ENCODE measurements at regions not wholly inside any gene's neighbourhood (a gene's known extent, or its start where the extent isn't known, plus 50 kb on each side); places are given as distances from the start of the nearest gene placed in this dataset.

GRCh38 chr1:58908561-58909560 lies 125.0 kb upstream of the JUN start:
- POLR2A ChIA-PET (ENCODE audit: low non-redundant PET) = no interaction called here
- Histone ChIP-seq H3K4me3 (ENCODE audit: low read depth, low read length, poor library complexity, severe bottlenecking) (no peak overlapping the region), H3K36me3 (ENCODE audit: insufficient read depth, low read length, poor library complexity, severe bottlenecking) (no peaks in the 10 kb centered on the region), H3K27ac (ENCODE audit: low read depth, low read length, poor library complexity, severe bottlenecking) (no peak overlapping the region), H3K9me3 (ENCODE audit: low read depth, low read length, poor library complexity, severe bottlenecking) (no peaks in the 10 kb centered on the region), H3K4me1 (ENCODE audit: insufficient read depth, low read length, poor library complexity, severe bottlenecking) (no peaks in the 10 kb centered on the region), H3K27me3 (replicated peaks; ENCODE audit: insufficient read depth, low read depth, low read length, poor library complexity) (no peaks in the 10 kb centered on the region)
- DNase-seq (ENCODE audit: low spot score) = no peak
- no peak for TF ChIP-seq EZH2 (IDR thresholded peaks at IDR 0.05; ENCODE audit: borderline replicate concordance, low read depth, low read length, poor library complexity, severe bottlenecking)
- TF ChIP-seq, protein P1, sequence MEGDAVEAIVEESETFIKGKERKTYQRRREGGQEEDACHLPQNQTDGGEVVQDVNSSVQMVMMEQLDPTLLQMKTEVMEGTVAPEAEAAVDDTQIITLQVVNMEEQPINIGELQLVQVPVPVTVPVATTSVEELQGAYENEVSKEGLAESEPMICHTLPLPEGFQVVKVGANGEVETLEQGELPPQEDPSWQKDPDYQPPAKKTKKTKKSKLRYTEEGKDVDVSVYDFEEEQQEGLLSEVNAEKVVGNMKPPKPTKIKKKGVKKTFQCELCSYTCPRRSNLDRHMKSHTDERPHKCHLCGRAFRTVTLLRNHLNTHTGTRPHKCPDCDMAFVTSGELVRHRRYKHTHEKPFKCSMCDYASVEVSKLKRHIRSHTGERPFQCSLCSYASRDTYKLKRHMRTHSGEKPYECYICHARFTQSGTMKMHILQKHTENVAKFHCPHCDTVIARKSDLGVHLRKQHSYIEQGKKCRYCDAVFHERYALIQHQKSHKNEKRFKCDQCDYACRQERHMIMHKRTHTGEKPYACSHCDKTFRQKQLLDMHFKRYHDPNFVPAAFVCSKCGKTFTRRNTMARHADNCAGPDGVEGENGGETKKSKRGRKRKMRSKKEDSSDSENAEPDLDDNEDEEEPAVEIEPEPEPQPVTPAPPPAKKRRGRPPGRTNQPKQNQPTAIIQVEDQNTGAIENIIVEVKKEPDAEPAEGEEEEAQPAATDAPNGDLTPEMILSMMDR (conservative IDR thresholded peaks at IDR 0.05; ENCODE audit: low read depth, low read length) = no peak
- no TSS peak for BruUV-seq (replicated peaks)
- CTCF ChIA-PET = no interaction called here
- intact Hi-C loops (cut with micrococcal nuclease; ENCODE audit: unreplicated experiment) = no loop called here

GRCh38 chr1:58909914-58910681 lies 126.3 kb upstream of the JUN start:
- Histone ChIP-seq H3K27me3 (replicated peaks; ENCODE audit: insufficient read depth, low read depth, low read length, poor library complexity) (no peaks in the 10 kb centered on the region), H3K4me3 (ENCODE audit: low read depth, low read length, poor library complexity, severe bottlenecking) (no peak overlapping the region), H3K27ac (ENCODE audit: low read depth, low read length, poor library complexity, severe bottlenecking) (no peak overlapping the region), H3K36me3 (ENCODE audit: insufficient read depth, low read length, poor library complexity, severe bottlenecking) (no peaks in the 10 kb centered on the region), H3K4me1 (ENCODE audit: insufficient read depth, low read length, poor library complexity, severe bottlenecking) (no peaks in the 10 kb centered on the region), H3K9me3 (ENCODE audit: low read depth, low read length, poor library complexity, severe bottlenecking) (peaks cover 4% of the 10 kb centered on the region)
- DNase-seq (ENCODE audit: low spot score) = no peak
- POLR2A ChIA-PET (ENCODE audit: low non-redundant PET) = no interaction called here
- no TSS peak for BruUV-seq (replicated peaks)
- TF ChIP-seq, protein P1 (conservative IDR thresholded peaks at IDR 0.05; ENCODE audit: low read depth, low read length) = no peak
- no peak for TF ChIP-seq EZH2 (IDR thresholded peaks at IDR 0.05; ENCODE audit: borderline replicate concordance, low read depth, low read length, poor library complexity, severe bottlenecking)
- intact Hi-C loops (cut with micrococcal nuclease; ENCODE audit: unreplicated experiment) = no loop called here
- CTCF ChIA-PET = no interaction called here

- no peak for DNase-seq (ENCODE audit: low spot score)
- no peak overlapping the region for H3K27ac ChIP-seq (ENCODE audit: low read depth, low read length, poor library complexity, severe bottlenecking)
- ChIA-PET CTCF (no interaction called here), POLR2A (ENCODE audit: low non-redundant PET) (no interaction called here)
- H3K4me1 ChIP-seq (ENCODE audit: insufficient read depth, low read length, poor library complexity, severe bottlenecking) = no peaks in the 10 kb centered on the region
- BruUV-seq (replicated peaks) = no TSS peak
- intact Hi-C loops (cut with micrococcal nuclease; ENCODE audit: unreplicated experiment) = no loop called here
- H3K27me3 ChIP-seq (replicated peaks; ENCODE audit: insufficient read depth, low read depth, low read length, poor library complexity) = no peaks in the 10 kb centered on the region
- TF ChIP-seq EZH2 (IDR thresholded peaks at IDR 0.05; ENCODE audit: borderline replicate concordance, low read depth, low read length, poor library complexity, severe bottlenecking) = no peak
- TF ChIP-seq, protein P1 (conservative IDR thresholded peaks at IDR 0.05; ENCODE audit: low read depth, low read length) = no peak
- no peaks in the 10 kb centered on the region for H3K36me3 ChIP-seq (ENCODE audit: insufficient read depth, low read length, poor library complexity, severe bottlenecking)
- H3K9me3 ChIP-seq (ENCODE audit: low read depth, low read length, poor library complexity, severe bottlenecking) = peaks cover 4% of the 10 kb centered on the region
- H3K4me3 ChIP-seq (ENCODE audit: low read depth, low read length, poor library complexity, severe bottlenecking) = no peak overlapping the region
These were observed 128.1 kb upstream of the JUN start for GRCh38 chr1:58911841-58912499.

Data from A673 (cell line).